ENCODE measurements at regions not wholly inside any gene's neighbourhood (a gene's known extent, or its start where the extent isn't known, plus 50 kb on each side); places are given as distances from the start of the nearest gene placed in this dataset.

DNA sequence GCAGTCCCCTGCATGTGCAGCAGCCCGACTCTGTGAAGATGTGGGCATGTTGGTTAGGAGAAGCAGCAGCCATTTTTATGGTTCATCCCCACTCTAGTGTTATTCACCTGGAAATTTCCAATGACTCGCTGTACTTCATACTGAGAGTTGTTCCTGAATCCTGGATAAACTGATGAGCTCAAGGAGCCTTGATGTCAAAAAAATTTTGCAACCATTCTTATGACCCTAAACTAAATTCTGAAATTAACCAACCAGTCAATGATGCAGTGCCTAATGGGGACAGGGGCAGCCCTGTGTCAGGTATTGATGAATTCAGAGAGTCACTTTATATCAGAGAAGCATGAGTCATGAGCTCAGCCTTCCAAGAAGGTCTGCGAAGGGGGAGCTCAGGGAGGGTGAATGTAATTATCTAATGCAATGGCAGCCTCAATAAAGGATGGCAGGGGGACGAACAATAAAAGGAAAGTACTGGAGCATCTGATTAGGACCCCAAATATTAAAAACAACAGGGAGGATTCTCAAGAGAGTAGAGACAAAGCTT is 108.4 kb upstream of the VEPH1 start:
- Histone ChIP-seq H3K27me3 (no peaks in the 10 kb centered on the region), H3K36me3 (no peaks in the 10 kb centered on the region), H3K9me3 (no peaks in the 10 kb centered on the region), H3K27ac (no peak overlapping the region), H3K4me1 (no peaks in the 10 kb centered on the region), H3K4me3 (no peak overlapping the region)
- ATAC-seq, result no peak
- no peak for DNase-seq
- WGBS, 2 donors, result 71 to 77% methylated on average over 4 of the region's 4 CpGs
- intact Hi-C loops (cut with DNase I), result no loop called here
- no peak for FAIRE-seq
- TF ChIP-seq CTCF (IDR thresholded peaks at IDR 0.05), result no peak

DNA sequence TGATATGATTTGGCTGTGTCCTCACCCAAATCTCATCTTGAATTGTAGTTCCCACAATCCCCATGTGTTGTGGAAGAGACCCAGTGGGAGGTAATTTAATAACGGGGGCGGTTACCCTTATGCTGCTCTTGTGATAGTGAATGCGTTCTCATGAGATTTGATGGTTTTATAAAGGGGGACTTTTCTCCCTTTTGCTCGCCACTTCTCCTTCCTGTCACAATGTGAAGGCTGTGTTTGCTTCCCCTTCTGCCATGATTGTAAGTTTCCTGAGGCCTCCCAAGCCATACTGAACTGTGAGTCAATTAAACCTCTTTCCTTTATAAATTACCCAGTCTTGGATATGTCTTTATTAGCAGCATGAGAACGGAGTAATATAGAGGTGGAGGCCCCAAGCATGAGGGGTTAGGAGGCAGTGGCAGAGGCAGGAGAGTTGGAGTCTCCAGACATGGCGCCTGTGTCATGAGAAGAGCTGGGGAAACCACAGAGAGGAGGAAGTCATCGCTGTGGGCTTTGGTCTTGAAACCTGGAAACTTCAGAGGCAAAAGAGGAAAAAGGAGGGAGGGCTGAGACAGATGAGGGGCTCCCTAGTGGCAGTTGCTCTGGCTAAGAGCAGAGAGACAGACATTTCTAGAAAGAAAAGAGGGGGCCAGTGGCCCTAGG is 107.8 kb upstream of the VEPH1 start:
- Histone ChIP-seq H3K36me3 (no peaks in the 10 kb centered on the region), H3K4me3 (no peak overlapping the region), H3K9me3 (no peaks in the 10 kb centered on the region), H3K27me3 (no peaks in the 10 kb centered on the region), H3K27ac (no peak overlapping the region), H3K4me1 (no peaks in the 10 kb centered on the region)
- intact Hi-C loops (cut with DNase I), result no loop called here
- DNase-seq (no peak), ATAC-seq (no peak), FAIRE-seq (no peak)
- WGBS, 2 donors, result 75 to 86% methylated on average over 7 of the region's 7 CpGs
- no peak for TF ChIP-seq CTCF (IDR thresholded peaks at IDR 0.05)

GRCh38 chr3:157607826-157608405 is 104.7 kb upstream of the VEPH1 start:
- no peak for FAIRE-seq
- 69 to 80% methylated on average over 9 of the region's 9 CpGs for WGBS, 2 donors
- no peak for ATAC-seq
- Histone ChIP-seq H3K27ac (no peak overlapping the region), H3K9me3 (no peaks in the 10 kb centered on the region), H3K27me3 (no peaks in the 10 kb centered on the region), H3K4me1 (no peaks in the 10 kb centered on the region), H3K36me3 (no peaks in the 10 kb centered on the region), H3K4me3 (no peak overlapping the region)
- no peak for DNase-seq
- intact Hi-C loops (cut with DNase I), result no loop called here
- no peak for TF ChIP-seq CTCF (IDR thresholded peaks at IDR 0.05)

- no peak for TF ChIP-seq CTCF (IDR thresholded peaks at IDR 0.05)
- no peaks in the 10 kb centered on the region for H3K27me3 ChIP-seq
- no peak overlapping the region for H3K27ac ChIP-seq
- H3K4me1 ChIP-seq, result no peaks in the 10 kb centered on the region
- intact Hi-C loops (cut with DNase I), result no loop called here
- no peaks in the 10 kb centered on the region for H3K36me3 ChIP-seq
- 49 to 51% methylated on average over 4 of the region's 4 CpGs for WGBS, 2 donors
- FAIRE-seq (no peak), DNase-seq (no peak), ATAC-seq (no peak)
- no peak overlapping the region for H3K4me3 ChIP-seq
- H3K9me3 ChIP-seq, result no peaks in the 10 kb centered on the region
These were observed 103.6 kb upstream of the VEPH1 start for GRCh38 chr3:157606852-157607197.

Measured in pancreas (tissue), 10 donors.